HG02798 (cell line): ENCODE measurements at regions not wholly inside any gene's neighbourhood (a gene's known extent, or its start where the extent isn't known, plus 50 kb on each side); places are given as distances from the start of the nearest gene placed in this dataset.

Experiments used
- ATAC-seq: cut with Tn5 transposase; IDR thresholded peaks from one replicate; pipeline ENCODE4 v1.9.1; 2021; ENCODE audit warnings: mild to moderate bottlenecking; ENCODE audit not compliant: unreplicated experiment, poor library complexity

GRCh38 chr4:12293906-12294525 lies 865.3 kb upstream of the HS3ST1 start:
- no peak for ATAC-seq

GRCh38 chr4:12286351-12286750 lies 857.7 kb upstream of the HS3ST1 start:
- no peak for ATAC-seq

- ATAC-seq = no peak
These were observed 841.9 kb upstream of the HS3ST1 start for GRCh38 chr4:12270546-12270945.

- no peak for ATAC-seq
These were observed 836.9 kb upstream of the HS3ST1 start for GRCh38 chr4:12265554-12265953.

- no peak for ATAC-seq
These were observed 831.8 kb upstream of the HS3ST1 start for GRCh38 chr4:12260453-12260852.

GRCh38 chr4:12244973-12245372 lies 816.3 kb upstream of the HS3ST1 start:
- no peak for ATAC-seq

- ATAC-seq = no peak
These were observed 813.7 kb upstream of the HS3ST1 start for GRCh38 chr4:12242354-12242753.

- no peak for ATAC-seq
These were observed 811.4 kb upstream of the HS3ST1 start for GRCh38 chr4:12239897-12240636.

- ATAC-seq = no peak
These were observed 802.4 kb upstream of the HS3ST1 start for GRCh38 chr4:12231098-12231497.

GRCh38 chr4:12221031-12221430 lies 792.3 kb upstream of the HS3ST1 start:
- ATAC-seq = no peak

- no peak for ATAC-seq
These were observed 782.9 kb upstream of the HS3ST1 start for GRCh38 chr4:12211636-12212035.

- no peak for ATAC-seq
These were observed 778.7 kb upstream of the HS3ST1 start for GRCh38 chr4:12207396-12207795.

- no peak for ATAC-seq
These were observed 777.4 kb upstream of the HS3ST1 start for GRCh38 chr4:12206091-12206490.

GRCh38 chr4:12203945-12204344 lies 775.3 kb upstream of the HS3ST1 start:
- no peak for ATAC-seq

GRCh38 chr4:12200226-12200625 lies 771.5 kb upstream of the HS3ST1 start:
- no peak for ATAC-seq

- ATAC-seq = no peak
These were observed 757.8 kb upstream of the HS3ST1 start for GRCh38 chr4:12186526-12186925.

GRCh38 chr4:12178614-12179610 lies 750.2 kb upstream of the HS3ST1 start:
- ATAC-seq = no peak

GRCh38 chr4:12177416-12177815 lies 748.7 kb upstream of the HS3ST1 start:
- no peak for ATAC-seq

- no peak for ATAC-seq
These were observed 744.8 kb upstream of the HS3ST1 start for GRCh38 chr4:12173496-12173895.

GRCh38 chr4:12172198-12172973 lies 743.7 kb upstream of the HS3ST1 start:
- ATAC-seq = no peak
